Mesothelial cell of epicardium (in vitro differentiated cells): ENCODE measurements at regions not wholly inside any gene's neighbourhood (a gene's known extent, or its start where the extent isn't known, plus 50 kb on each side); places are given as distances from the start of the nearest gene placed in this dataset.

Experiments
- DNase-seq, 2 experiments: peaks; one replicate each; pipeline ENCODE4 v3.0.0; 2021; ENCODE audit warnings: low spot score in 2 of 2; ENCODE audit not compliant: unreplicated experiment in 2 of 2
- H3K27ac Mint-ChIP-seq: 2 replicates; pipeline ENCODE4 v1.8.0; 2021; ENCODE audit warnings: mixed read lengths
- H3K27me3 Mint-ChIP-seq: 2 replicates; pipeline ENCODE4 v1.8.0; 2021; ENCODE audit warnings: low read depth, mixed read lengths
- H3K36me3 Mint-ChIP-seq: 2 replicates; pipeline ENCODE4 v1.8.0; 2021; ENCODE audit warnings: mixed read lengths
- H3K4me1 Mint-ChIP-seq: 2 replicates; pipeline ENCODE4 v1.8.0; 2021; ENCODE audit warnings: mixed read lengths
- H3K4me3 Mint-ChIP-seq: 2 replicates; pipeline ENCODE4 v1.8.0; 2021; ENCODE audit warnings: mild to moderate bottlenecking, moderate library complexity, mixed read lengths
- H3K9me3 Mint-ChIP-seq: 2 replicates; pipeline ENCODE4 v1.8.0; 2021; ENCODE audit warnings: mixed read lengths
- TF ChIP-seq, protein P1 (sequence below): fragments of 200-600 bp; sonication (generic); IDR thresholded peaks from one replicate; pipeline ENCODE4 v1.5.0; 2021; ENCODE audit warnings: antibody characterized with exemption; ENCODE audit not compliant: unreplicated experiment

DNA sequence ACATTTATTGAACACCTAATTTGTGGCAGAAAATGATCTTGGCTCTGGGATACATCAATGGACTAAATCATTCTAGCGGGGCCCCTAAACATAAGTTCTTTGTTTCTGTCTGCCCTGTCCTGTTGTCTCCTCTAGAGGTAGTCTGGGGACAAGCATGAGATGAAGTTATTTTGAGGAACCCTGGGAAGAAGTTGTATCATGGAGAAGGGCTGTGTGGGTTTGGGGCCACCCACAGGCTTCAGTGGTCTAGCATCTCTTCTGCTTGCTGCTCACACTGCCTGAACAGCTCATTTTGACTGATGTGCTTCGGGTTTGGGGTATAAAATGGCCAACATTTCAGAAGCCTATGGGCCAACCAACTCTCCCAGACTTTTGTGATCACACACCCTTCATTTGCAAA, 50.3 kb upstream of the OSBPL11 start:
- no peaks in the 10 kb centered on the region for H3K36me3 Mint-ChIP-seq
- H3K4me1 Mint-ChIP-seq = peaks cover 13% of the 10 kb centered on the region
- no peak overlapping the region for H3K27ac Mint-ChIP-seq
- DNase-seq = no peak
- TF ChIP-seq, protein P1, sequence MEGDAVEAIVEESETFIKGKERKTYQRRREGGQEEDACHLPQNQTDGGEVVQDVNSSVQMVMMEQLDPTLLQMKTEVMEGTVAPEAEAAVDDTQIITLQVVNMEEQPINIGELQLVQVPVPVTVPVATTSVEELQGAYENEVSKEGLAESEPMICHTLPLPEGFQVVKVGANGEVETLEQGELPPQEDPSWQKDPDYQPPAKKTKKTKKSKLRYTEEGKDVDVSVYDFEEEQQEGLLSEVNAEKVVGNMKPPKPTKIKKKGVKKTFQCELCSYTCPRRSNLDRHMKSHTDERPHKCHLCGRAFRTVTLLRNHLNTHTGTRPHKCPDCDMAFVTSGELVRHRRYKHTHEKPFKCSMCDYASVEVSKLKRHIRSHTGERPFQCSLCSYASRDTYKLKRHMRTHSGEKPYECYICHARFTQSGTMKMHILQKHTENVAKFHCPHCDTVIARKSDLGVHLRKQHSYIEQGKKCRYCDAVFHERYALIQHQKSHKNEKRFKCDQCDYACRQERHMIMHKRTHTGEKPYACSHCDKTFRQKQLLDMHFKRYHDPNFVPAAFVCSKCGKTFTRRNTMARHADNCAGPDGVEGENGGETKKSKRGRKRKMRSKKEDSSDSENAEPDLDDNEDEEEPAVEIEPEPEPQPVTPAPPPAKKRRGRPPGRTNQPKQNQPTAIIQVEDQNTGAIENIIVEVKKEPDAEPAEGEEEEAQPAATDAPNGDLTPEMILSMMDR = no peak
- H3K9me3 Mint-ChIP-seq = peaks cover 7% of the 10 kb centered on the region
- no peaks in the 10 kb centered on the region for H3K27me3 Mint-ChIP-seq
- no peak overlapping the region for H3K4me3 Mint-ChIP-seq

- no peaks in the 10 kb centered on the region for H3K36me3 Mint-ChIP-seq
- no peak for DNase-seq
- H3K27me3 Mint-ChIP-seq = no peaks in the 10 kb centered on the region
- peaks cover 22% of the 10 kb centered on the region for H3K4me1 Mint-ChIP-seq
- H3K9me3 Mint-ChIP-seq = peaks cover 7% of the 10 kb centered on the region
- no peak overlapping the region for H3K4me3 Mint-ChIP-seq
- no peak overlapping the region for H3K27ac Mint-ChIP-seq
- TF ChIP-seq, protein P1 = no peak
Measured at GRCh38 chr3:125646581-125646980, 51.3 kb upstream of the OSBPL11 start.

DNA sequence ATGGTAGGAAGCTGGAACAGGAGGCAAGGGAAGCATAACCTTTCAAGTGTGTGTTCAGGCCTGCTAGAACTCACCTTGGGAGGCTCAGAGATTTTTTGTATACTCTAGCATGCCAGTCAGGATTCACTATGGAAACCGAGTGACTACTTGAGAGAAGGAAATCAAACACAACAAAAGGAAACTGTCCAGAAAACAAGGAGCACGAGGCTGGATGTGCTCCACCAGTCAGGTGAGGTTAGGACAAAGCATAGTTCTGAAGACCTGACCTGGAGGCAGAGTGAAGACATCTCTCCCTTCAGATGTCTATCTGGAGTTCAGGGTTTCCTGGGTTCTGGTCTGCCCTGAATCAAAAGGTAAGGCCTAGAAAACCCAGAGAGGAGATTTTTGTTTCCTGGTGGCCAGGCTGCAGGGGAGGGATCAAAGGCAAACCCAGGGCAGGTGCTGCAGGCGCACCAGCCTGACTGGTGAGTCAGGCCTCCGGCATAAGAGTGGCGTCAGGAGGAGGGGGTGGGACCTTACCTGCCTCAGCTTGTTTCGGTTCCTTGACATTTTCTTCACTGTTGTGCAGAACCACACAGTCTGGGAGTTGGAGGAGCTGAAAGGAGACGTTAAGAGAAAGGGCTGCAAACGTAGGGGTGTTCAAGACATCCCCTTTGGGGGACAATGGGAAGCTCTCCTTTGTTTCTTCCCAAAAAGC, 52.2 kb upstream of the OSBPL11 start:
- Mint-ChIP-seq H3K9me3 (peaks cover 7% of the 10 kb centered on the region), H3K27me3 (no peaks in the 10 kb centered on the region), H3K4me1 (peaks cover 23% of the 10 kb centered on the region), H3K4me3 (peak overlapping the region; percentile 7), H3K36me3 (no peaks in the 10 kb centered on the region), H3K27ac (peak overlapping the region; percentile 93)
- peak in 1 of 2 experiments; percentile 48 for DNase-seq
- TF ChIP-seq, protein P1 = no peak

DNA sequence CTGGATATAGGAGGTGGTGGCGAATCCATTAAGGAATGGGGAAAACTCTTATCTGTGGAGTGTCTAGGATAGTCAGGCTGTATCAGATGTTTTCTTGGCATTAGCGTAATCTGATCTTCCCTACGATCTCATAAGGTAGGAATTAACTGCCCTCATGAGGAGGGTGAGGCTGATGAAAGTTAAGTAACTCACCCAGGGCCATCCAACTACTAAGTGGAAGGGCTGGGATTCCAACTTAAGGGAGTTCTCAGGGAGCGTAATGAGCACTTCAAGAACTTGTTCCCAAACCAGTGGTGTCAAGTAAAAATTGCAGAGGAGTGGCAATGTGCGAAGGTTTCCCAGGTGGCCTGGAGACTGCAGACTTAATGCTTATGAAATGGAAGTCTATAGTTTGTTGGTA, 55.9 kb upstream of the OSBPL11 start:
- H3K4me3 Mint-ChIP-seq = no peak overlapping the region
- no peaks in the 10 kb centered on the region for H3K27me3 Mint-ChIP-seq
- TF ChIP-seq, protein P1 = no peak
- H3K36me3 Mint-ChIP-seq = no peaks in the 10 kb centered on the region
- H3K9me3 Mint-ChIP-seq = peaks cover 5% of the 10 kb centered on the region
- DNase-seq = no peak
- H3K27ac Mint-ChIP-seq = no peak overlapping the region
- peaks cover 20% of the 10 kb centered on the region for H3K4me1 Mint-ChIP-seq

- no peak for DNase-seq
- H3K4me3 Mint-ChIP-seq = no peak overlapping the region
- no peaks in the 10 kb centered on the region for H3K36me3 Mint-ChIP-seq
- H3K27me3 Mint-ChIP-seq = no peaks in the 10 kb centered on the region
- H3K27ac Mint-ChIP-seq = no peak overlapping the region
- no peaks in the 10 kb centered on the region for H3K9me3 Mint-ChIP-seq
- TF ChIP-seq, protein P1 = no peak
- H3K4me1 Mint-ChIP-seq = peaks cover 16% of the 10 kb centered on the region
Measured at GRCh38 chr3:125652349-125652748, 57.1 kb upstream of the OSBPL11 start.
